ENCODE measurements at regions not wholly inside any gene's neighbourhood (a gene's known extent, or its start where the extent isn't known, plus 50 kb on each side); places are given as distances from the start of the nearest gene placed in this dataset.

DNA sequence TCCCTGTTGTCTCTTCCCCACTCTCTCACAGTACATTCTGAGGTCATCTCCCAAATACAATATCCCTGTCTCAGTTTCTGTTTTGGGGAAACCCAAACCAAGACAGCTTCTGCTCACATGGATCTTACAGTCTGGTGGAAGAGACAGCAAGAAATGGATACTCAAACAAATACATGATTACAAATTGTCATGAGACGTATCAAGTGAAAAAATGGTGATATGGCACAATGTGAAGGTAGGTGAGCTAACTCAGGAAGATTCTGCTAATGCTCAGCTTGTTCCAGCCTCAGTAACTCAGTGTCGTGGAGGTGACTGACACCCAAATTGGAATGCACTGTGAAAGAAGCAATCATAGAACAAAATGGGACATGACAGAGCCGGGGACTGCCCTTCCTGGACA lies 68.3 kb downstream of the CHST1 start:
- TF ChIP-seq ZNF565 (CRISPR knock-in tag; conservative IDR thresholded peaks at IDR 0.05; ENCODE audit: low read depth) = no peak
- TF ChIP-seq, protein P1, sequence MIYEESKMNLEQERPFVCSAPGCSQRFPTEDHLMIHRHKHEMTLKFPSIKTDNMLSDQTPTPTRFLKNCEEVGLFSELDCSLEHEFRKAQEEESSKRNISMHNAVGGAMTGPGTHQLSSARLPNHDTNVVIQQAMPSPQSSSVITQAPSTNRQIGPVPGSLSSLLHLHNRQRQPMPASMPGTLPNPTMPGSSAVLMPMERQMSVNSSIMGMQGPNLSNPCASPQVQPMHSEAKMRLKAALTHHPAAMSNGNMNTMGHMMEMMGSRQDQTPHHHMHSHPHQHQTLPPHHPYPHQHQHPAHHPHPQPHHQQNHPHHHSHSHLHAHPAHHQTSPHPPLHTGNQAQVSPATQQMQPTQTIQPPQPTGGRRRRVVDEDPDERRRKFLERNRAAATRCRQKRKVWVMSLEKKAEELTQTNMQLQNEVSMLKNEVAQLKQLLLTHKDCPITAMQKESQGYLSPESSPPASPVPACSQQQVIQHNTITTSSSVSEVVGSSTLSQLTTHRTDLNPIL (CRISPR knock-in tag; IDR thresholded peaks at IDR 0.05; ENCODE audit: low read depth) = no peak
- TF ChIP-seq, protein P2, sequence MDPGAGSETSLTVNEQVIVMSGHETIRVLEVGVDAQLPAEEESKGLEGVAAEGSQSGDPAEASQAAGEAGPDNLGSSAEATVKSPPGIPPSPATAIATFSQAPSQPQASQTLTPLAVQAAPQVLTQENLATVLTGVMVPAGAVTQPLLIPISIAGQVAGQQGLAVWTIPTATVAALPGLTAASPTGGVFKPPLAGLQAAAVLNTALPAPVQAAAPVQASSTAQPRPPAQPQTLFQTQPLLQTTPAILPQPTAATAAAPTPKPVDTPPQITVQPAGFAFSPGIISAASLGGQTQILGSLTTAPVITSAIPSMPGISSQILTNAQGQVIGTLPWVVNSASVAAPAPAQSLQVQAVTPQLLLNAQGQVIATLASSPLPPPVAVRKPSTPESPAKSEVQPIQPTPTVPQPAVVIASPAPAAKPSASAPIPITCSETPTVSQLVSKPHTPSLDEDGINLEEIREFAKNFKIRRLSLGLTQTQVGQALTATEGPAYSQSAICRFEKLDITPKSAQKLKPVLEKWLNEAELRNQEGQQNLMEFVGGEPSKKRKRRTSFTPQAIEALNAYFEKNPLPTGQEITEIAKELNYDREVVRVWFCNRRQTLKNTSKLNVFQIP (CRISPR knock-in tag; IDR thresholded peaks at IDR 0.05; ENCODE audit: borderline replicate concordance, low read depth) = no peak
- TF ChIP-seq ZFP3 (CRISPR knock-in tag; IDR thresholded peaks at IDR 0.05) = no peak
- no peak for TF ChIP-seq ARNTL (CRISPR knock-in tag; IDR thresholded peaks at IDR 0.05; ENCODE audit: borderline replicate concordance, low read depth)
- TF ChIP-seq RARB (CRISPR knock-in tag; IDR thresholded peaks at IDR 0.05) = no peak
- TF ChIP-seq TOX (CRISPR knock-in tag; IDR thresholded peaks at IDR 0.05; ENCODE audit: borderline replicate concordance) = no peak
- TF ChIP-seq, protein P3, sequence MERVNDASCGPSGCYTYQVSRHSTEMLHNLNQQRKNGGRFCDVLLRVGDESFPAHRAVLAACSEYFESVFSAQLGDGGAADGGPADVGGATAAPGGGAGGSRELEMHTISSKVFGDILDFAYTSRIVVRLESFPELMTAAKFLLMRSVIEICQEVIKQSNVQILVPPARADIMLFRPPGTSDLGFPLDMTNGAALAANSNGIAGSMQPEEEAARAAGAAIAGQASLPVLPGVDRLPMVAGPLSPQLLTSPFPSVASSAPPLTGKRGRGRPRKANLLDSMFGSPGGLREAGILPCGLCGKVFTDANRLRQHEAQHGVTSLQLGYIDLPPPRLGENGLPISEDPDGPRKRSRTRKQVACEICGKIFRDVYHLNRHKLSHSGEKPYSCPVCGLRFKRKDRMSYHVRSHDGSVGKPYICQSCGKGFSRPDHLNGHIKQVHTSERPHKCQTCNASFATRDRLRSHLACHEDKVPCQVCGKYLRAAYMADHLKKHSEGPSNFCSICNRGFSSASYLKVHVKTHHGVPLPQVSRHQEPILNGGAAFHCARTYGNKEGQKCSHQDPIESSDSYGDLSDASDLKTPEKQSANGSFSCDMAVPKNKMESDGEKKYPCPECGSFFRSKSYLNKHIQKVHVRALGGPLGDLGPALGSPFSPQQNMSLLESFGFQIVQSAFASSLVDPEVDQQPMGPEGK (CRISPR knock-in tag; IDR thresholded peaks at IDR 0.05; ENCODE audit: borderline replicate concordance) = no peak
- no peak for TF ChIP-seq TCF4 (CRISPR knock-in tag; IDR thresholded peaks at IDR 0.05; ENCODE audit: borderline replicate concordance)
- TF ChIP-seq, protein P4, sequence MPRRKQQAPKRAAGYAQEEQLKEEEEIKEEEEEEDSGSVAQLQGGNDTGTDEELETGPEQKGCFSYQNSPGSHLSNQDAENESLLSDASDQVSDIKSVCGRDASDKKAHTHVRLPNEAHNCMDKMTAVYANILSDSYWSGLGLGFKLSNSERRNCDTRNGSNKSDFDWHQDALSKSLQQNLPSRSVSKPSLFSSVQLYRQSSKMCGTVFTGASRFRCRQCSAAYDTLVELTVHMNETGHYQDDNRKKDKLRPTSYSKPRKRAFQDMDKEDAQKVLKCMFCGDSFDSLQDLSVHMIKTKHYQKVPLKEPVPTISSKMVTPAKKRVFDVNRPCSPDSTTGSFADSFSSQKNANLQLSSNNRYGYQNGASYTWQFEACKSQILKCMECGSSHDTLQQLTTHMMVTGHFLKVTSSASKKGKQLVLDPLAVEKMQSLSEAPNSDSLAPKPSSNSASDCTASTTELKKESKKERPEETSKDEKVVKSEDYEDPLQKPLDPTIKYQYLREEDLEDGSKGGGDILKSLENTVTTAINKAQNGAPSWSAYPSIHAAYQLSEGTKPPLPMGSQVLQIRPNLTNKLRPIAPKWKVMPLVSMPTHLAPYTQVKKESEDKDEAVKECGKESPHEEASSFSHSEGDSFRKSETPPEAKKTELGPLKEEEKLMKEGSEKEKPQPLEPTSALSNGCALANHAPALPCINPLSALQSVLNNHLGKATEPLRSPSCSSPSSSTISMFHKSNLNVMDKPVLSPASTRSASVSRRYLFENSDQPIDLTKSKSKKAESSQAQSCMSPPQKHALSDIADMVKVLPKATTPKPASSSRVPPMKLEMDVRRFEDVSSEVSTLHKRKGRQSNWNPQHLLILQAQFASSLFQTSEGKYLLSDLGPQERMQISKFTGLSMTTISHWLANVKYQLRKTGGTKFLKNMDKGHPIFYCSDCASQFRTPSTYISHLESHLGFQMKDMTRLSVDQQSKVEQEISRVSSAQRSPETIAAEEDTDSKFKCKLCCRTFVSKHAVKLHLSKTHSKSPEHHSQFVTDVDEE (CRISPR knock-in tag; IDR thresholded peaks at IDR 0.05) = no peak
- TF ChIP-seq ZFP30 (CRISPR knock-in tag; IDR thresholded peaks at IDR 0.05) = no peak
- no peak for TF ChIP-seq SNAI2 (CRISPR knock-in tag; IDR thresholded peaks at IDR 0.05)
- TF ChIP-seq, protein P5, sequence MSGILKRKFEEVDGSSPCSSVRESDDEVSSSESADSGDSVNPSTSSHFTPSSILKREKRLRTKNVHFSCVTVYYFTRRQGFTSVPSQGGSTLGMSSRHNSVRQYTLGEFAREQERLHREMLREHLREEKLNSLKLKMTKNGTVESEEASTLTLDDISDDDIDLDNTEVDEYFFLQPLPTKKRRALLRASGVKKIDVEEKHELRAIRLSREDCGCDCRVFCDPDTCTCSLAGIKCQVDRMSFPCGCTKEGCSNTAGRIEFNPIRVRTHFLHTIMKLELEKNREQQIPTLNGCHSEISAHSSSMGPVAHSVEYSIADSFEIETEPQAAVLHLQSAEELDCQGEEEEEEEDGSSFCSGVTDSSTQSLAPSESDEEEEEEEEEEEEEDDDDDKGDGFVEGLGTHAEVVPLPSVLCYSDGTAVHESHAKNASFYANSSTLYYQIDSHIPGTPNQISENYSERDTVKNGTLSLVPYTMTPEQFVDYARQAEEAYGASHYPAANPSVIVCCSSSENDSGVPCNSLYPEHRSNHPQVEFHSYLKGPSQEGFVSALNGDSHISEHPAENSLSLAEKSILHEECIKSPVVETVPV (CRISPR knock-in tag; IDR thresholded peaks at IDR 0.05) = no peak
- TF ChIP-seq OSR1 (CRISPR knock-in tag; IDR thresholded peaks at IDR 0.05) = no peak
